T-cell (primary cell): ENCODE measurements at regions not wholly inside any gene's neighbourhood (a gene's known extent, or its start where the extent isn't known, plus 50 kb on each side); places are given as distances from the start of the nearest gene placed in this dataset.

Experiments
- ATAC-seq, 4 experiments: fragments of 200-7000 bp in 3 of 4; fragments of 150-1000 bp in 1 of 4; cut with Tn5 transposase; replicated peaks in 1 of 4; 1 replicate in 3 of 4; 2 replicates in 1 of 4; pipeline ENCODE4 v1.10.0; 2021; ENCODE audit warnings: moderate library complexity in 3 of 4, mild to moderate bottlenecking in 2 of 4, moderate number of reproducible peaks in 1 of 4
- CTCF ChIA-PET, 2 donors: fragments of 300-600 bp; sonication (Branson Sonifier 250); formaldehyde crosslinking; loops; one replicate each; lab custom pipeline; 2022; ENCODE audit warnings: antibody characterized with exemption in 2 of 2; lab: Charles Lee
- POLR2A ChIA-PET, 2 donors: fragments of 300-600 bp; sonication (Branson Sonifier 250); formaldehyde crosslinking; loops; one replicate each; lab custom pipeline; 2022; ENCODE audit warnings: antibody characterized with exemption in 2 of 2; lab: Charles Lee
- DNase-seq, 35 experiments: peaks; one replicate each; pipeline versions ENCODE4 v3.0.0 to v3.0.0-alpha.2; 2013 to 2023
- H3K27ac ChIP-seq: one replicate; pipeline ENCODE4 v1.5.1; 2013; ENCODE audit warnings: low read length
- H3K27me3 ChIP-seq, 2 experiments: replicated peaks in 1 of 2; 1 replicate in 1 of 2; 2 replicates in 1 of 2; pipeline versions ENCODE4 v1.6.1 to v1.7.0; 2013; ENCODE audit warnings: low read length in 1 of 2, mixed read lengths in 1 of 2; ENCODE audit not compliant: control insufficient read depth in 2 of 2, insufficient read depth in 2 of 2; ENCODE audit errors: extremely low read depth in 1 of 2
- H3K36me3 ChIP-seq, 2 donors: 1 replicate in 1 of 2; 2 replicates in 1 of 2; pipeline versions ENCODE4 v1.6.1 to v1.7.0; 2013; ENCODE audit warnings: low read length in 1 of 2; ENCODE audit not compliant: control insufficient read depth in 2 of 2, insufficient read depth in 1 of 2; ENCODE audit errors: extremely low read depth in 1 of 2
- H3K4me1 ChIP-seq, 2 experiments: 1 replicate in 1 of 2; 2 replicates in 1 of 2; pipeline versions ENCODE4 v1.6.1 to v1.7.0; 2013; ENCODE audit warnings: low read length in 2 of 2, mixed read lengths in 1 of 2; ENCODE audit not compliant: insufficient read depth in 2 of 2, control insufficient read depth in 1 of 2; ENCODE audit errors: extremely low read depth in 1 of 2
- H3K4me3 ChIP-seq, 2 donors: 1 replicate in 1 of 2; 2 replicates in 1 of 2; pipeline versions ENCODE4 v1.5.1 to v1.7.0; 2013; ENCODE audit warnings: mild to moderate bottlenecking in 2 of 2, low read length in 1 of 2, moderate library complexity in 1 of 2; ENCODE audit not compliant: control insufficient read depth in 1 of 2; ENCODE audit errors: extremely low read depth in 1 of 2
- H3K9me3 ChIP-seq: 2 replicates; pipeline ENCODE4 v1.7.0; 2013
- H3K27ac Mint-ChIP-seq, 2 donors: one replicate each; pipeline ENCODE4 v1.8.0; 2020 to 2021; ENCODE audit warnings: mild to moderate bottlenecking in 2 of 2, mixed read lengths in 2 of 2
- H3K27me3 Mint-ChIP-seq, 2 donors: one replicate each; pipeline ENCODE4 v1.8.0; 2021 to 2022; ENCODE audit warnings: mixed read lengths in 2 of 2
- H3K36me3 Mint-ChIP-seq: one replicate; pipeline ENCODE4 v1.8.0; 2021; ENCODE audit warnings: mixed read lengths
- H3K4me1 Mint-ChIP-seq, 3 donors: one replicate each; pipeline ENCODE4 v1.8.0; 2020 to 2022; ENCODE audit warnings: mixed read lengths in 3 of 3, mild to moderate bottlenecking in 1 of 3
- H3K4me3 Mint-ChIP-seq, 3 donors: one replicate each; pipeline ENCODE4 v1.8.0; 2020 to 2022; ENCODE audit warnings: mild to moderate bottlenecking in 3 of 3, mixed read lengths in 3 of 3, moderate library complexity in 3 of 3
- H3K9me3 Mint-ChIP-seq, 3 donors: one replicate each; pipeline ENCODE4 v1.8.0; 2020 to 2022; ENCODE audit warnings: mixed read lengths in 3 of 3
- WGBS: methylation state at CpG from one replicate; pipeline ENCODE4 v1.1.5; 2013; ENCODE audit warnings: missing lambda C conversion rate; ENCODE audit not compliant: insufficient coverage; 5-methylcytosine and 5-hydroxymethylcytosine counted together

DNA sequence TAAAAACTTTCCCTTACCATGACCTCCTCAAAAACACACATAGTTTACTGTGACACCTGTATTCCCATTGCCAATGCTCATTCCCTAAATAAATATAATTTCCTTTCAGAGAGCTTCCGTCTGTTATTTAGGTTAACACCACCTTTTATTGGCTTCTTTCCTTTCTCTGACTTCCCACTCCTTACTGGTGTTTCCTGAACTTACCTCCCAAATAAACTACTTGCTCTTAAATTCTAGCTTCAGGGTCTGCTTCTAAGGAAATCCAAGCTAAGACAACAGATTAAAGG, 67.4 kb upstream of the ZNF746 start:
- no peaks in the 10 kb centered on the region for H3K4me1 ChIP-seq
- Mint-ChIP-seq H3K9me3 (peaks cover 8 to 15% (median 8%) of the 10 kb centered on the region in 3 donors), H3K4me1 (peaks cover 23 to 28% (median 27%) of the 10 kb centered on the region in 3 donors), H3K4me3 (no peak overlapping the region), H3K27ac (peak overlapping the region in 1 of 2 donors; percentile 16), H3K27me3 (no peaks in the 10 kb centered on the region), H3K36me3 (peaks cover 74% of the 10 kb centered on the region)
- peaks cover 12 to 34% of the 10 kb centered on the region in 2 donors for H3K36me3 ChIP-seq
- no peaks in the 10 kb centered on the region for H3K9me3 ChIP-seq
- POLR2A ChIA-PET, result no interaction called here
- CTCF ChIA-PET, result no interaction called here
- H3K4me3 ChIP-seq, result no peak overlapping the region
- ATAC-seq (no peak), DNase-seq (no peak)
- H3K27me3 ChIP-seq, result no peaks in the 10 kb centered on the region
- 100% methylated on average over 1 of the region's 1 CpG for WGBS
- no peak overlapping the region for H3K27ac ChIP-seq

GRCh38 chr7:149564340-149565095, 66.9 kb upstream of the ZNF746 start:
- H3K9me3 Mint-ChIP-seq, result peaks cover 3 to 10% (median 4%) of the 10 kb centered on the region in 3 donors
- peaks cover 71% of the 10 kb centered on the region for H3K36me3 Mint-ChIP-seq
- Histone ChIP-seq H3K9me3 (no peaks in the 10 kb centered on the region), H3K27ac (no peak overlapping the region), H3K36me3 (peaks cover 12 to 39% of the 10 kb centered on the region in 2 donors), H3K4me1 (no peaks in the 10 kb centered on the region), H3K4me3 (no peak overlapping the region), H3K27me3 (no peaks in the 10 kb centered on the region)
- CTCF ChIA-PET, result no interaction called here
- H3K4me1 Mint-ChIP-seq, result peaks cover 23 to 30% (median 25%) of the 10 kb centered on the region in 3 donors
- H3K27ac Mint-ChIP-seq, result no peak overlapping the region
- POLR2A ChIA-PET, result no interaction called here
- no CpG with 5 or more reads among the region's 4 CpGs for WGBS
- H3K27me3 Mint-ChIP-seq, result no peaks in the 10 kb centered on the region
- ATAC-seq (no peak), DNase-seq (no peak)
- H3K4me3 Mint-ChIP-seq, result no peak overlapping the region

DNA sequence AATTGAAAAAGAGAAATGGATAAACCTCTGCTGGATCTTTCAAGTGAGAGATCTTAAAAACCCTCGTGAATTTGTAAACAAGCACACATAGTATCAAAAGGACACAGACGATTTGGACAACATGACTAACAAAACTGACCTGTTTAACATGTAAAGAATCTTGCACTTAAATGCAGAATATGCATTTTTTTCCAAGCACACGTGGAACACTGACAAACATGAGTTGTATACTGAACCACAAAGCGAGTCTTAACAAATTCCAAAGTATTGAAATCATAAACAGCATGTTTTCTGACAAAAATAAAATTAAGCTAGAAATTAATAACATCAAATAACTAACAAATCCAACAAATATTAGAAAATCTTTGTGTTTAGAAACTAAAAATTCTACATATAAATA, 65.0 kb upstream of the ZNF746 start:
- ATAC-seq, result no peak
- POLR2A ChIA-PET, result interaction anchor here in 1 of 2 donors (1.1 kb wide), 1 partner anchor 11 kb away, joined by 3 read pairs; no protein-coding TSS in a partner anchor

GRCh38 chr7:149561072-149561471, 63.5 kb upstream of the ZNF746 start:
- Mint-ChIP-seq H3K27ac (no peak overlapping the region), H3K4me3 (no peak overlapping the region), H3K36me3 (peaks cover 70% of the 10 kb centered on the region), H3K27me3 (no peaks in the 10 kb centered on the region), H3K4me1 (peaks cover 12 to 22% (median 18%) of the 10 kb centered on the region in 3 donors), H3K9me3 (peaks cover 0 to 6% (median 0%) of the 10 kb centered on the region in 3 donors)
- Histone ChIP-seq H3K4me1 (no peaks in the 10 kb centered on the region), H3K27ac (no peak overlapping the region), H3K4me3 (no peak overlapping the region), H3K27me3 (no peaks in the 10 kb centered on the region), H3K36me3 (peaks cover 15 to 48% of the 10 kb centered on the region in 2 donors), H3K9me3 (no peaks in the 10 kb centered on the region)
- ChIA-PET CTCF (no interaction called here), POLR2A (no interaction called here)
- no peak for ATAC-seq
- 88% methylated on average over 1 of the region's 3 CpGs for WGBS
- no peak for DNase-seq

More for the DNA sequence above, 65.0 kb upstream of the ZNF746 start:
- Histone ChIP-seq H3K36me3 (peaks cover 12 to 46% of the 10 kb centered on the region in 2 donors), H3K4me3 (no peak overlapping the region), H3K9me3 (no peaks in the 10 kb centered on the region), H3K27me3 (no peaks in the 10 kb centered on the region), H3K27ac (no peak overlapping the region), H3K4me1 (no peaks in the 10 kb centered on the region)
- Mint-ChIP-seq H3K9me3 (peaks cover 0 to 6% (median 0%) of the 10 kb centered on the region in 3 donors), H3K27ac (peak overlapping the region in 1 of 2 donors; percentile 5), H3K4me1 (peaks cover 16 to 29% (median 25%) of the 10 kb centered on the region in 3 donors), H3K27me3 (no peaks in the 10 kb centered on the region), H3K4me3 (no peak overlapping the region), H3K36me3 (peaks cover 71% of the 10 kb centered on the region)
- 80% methylated on average over 2 of the region's 4 CpGs for WGBS
- DNase-seq, result no peak
- CTCF ChIA-PET, result no interaction called here

- 100% methylated on average over 3 of the region's 4 CpGs for WGBS
- Mint-ChIP-seq H3K27ac (no peak overlapping the region), H3K9me3 (peaks cover 0 to 5% (median 0%) of the 10 kb centered on the region in 3 donors)
These were observed 62.1 kb upstream of the ZNF746 start for GRCh38 chr7:149559711-149560110.

GRCh38 chr7:149558149-149558861, 60.7 kb upstream of the ZNF746 start:
- Histone ChIP-seq H3K27me3 (no peaks in the 10 kb centered on the region), H3K4me1 (no peaks in the 10 kb centered on the region), H3K4me3 (no peak overlapping the region), H3K36me3 (peaks cover 12 to 47% of the 10 kb centered on the region in 2 donors), H3K9me3 (no peaks in the 10 kb centered on the region), H3K27ac (no peak overlapping the region)
- DNase-seq, result no peak
- Mint-ChIP-seq H3K27ac (no peak overlapping the region), H3K36me3 (peaks cover 54% of the 10 kb centered on the region), H3K9me3 (no peaks in the 10 kb centered on the region), H3K4me3 (no peak overlapping the region), H3K27me3 (no peaks in the 10 kb centered on the region), H3K4me1 (peaks cover 0 to 6% (median 2%) of the 10 kb centered on the region in 3 donors)
- 93% methylated on average over 5 of the region's 6 CpGs for WGBS
- POLR2A ChIA-PET, result no interaction called here
- ATAC-seq, result no peak
- CTCF ChIA-PET, result no interaction called here

More at GRCh38 chr7:149559711-149560110, 62.1 kb upstream of the ZNF746 start:
- Histone ChIP-seq H3K27ac (no peak overlapping the region), H3K4me1 (no peaks in the 10 kb centered on the region), H3K9me3 (no peaks in the 10 kb centered on the region), H3K4me3 (no peak overlapping the region), H3K27me3 (no peaks in the 10 kb centered on the region), H3K36me3 (peaks cover 14 to 50% of the 10 kb centered on the region in 2 donors)
- DNase-seq (no peak), ATAC-seq (no peak)
- Mint-ChIP-seq H3K4me1 (peaks cover 8 to 11% (median 8%) of the 10 kb centered on the region in 3 donors), H3K36me3 (peaks cover 62% of the 10 kb centered on the region), H3K4me3 (no peak overlapping the region), H3K27me3 (no peaks in the 10 kb centered on the region)
- CTCF ChIA-PET, result interaction anchor here in 1 of 2 donors (0.6 kb wide), 1 partner anchor 1606 kb away, joined by 5 read pairs; no protein-coding TSS in a partner anchor
- POLR2A ChIA-PET, result no interaction called here
